Mesothelial cell of epicardium (in vitro differentiated cells): ENCODE measurements at regions not wholly inside any gene's neighbourhood (a gene's known extent, or its start where the extent isn't known, plus 50 kb on each side); places are given as distances from the start of the nearest gene placed in this dataset.

Experiments
- DNase-seq, 2 experiments: peaks; one replicate each; pipeline ENCODE4 v3.0.0; 2021; ENCODE audit warnings: low spot score in 2 of 2; ENCODE audit not compliant: unreplicated experiment in 2 of 2
- H3K27ac Mint-ChIP-seq: 2 replicates; pipeline ENCODE4 v1.8.0; 2021; ENCODE audit warnings: mixed read lengths
- H3K27me3 Mint-ChIP-seq: 2 replicates; pipeline ENCODE4 v1.8.0; 2021; ENCODE audit warnings: low read depth, mixed read lengths
- H3K36me3 Mint-ChIP-seq: 2 replicates; pipeline ENCODE4 v1.8.0; 2021; ENCODE audit warnings: mixed read lengths
- H3K4me1 Mint-ChIP-seq: 2 replicates; pipeline ENCODE4 v1.8.0; 2021; ENCODE audit warnings: mixed read lengths
- H3K4me3 Mint-ChIP-seq: 2 replicates; pipeline ENCODE4 v1.8.0; 2021; ENCODE audit warnings: mild to moderate bottlenecking, moderate library complexity, mixed read lengths
- H3K9me3 Mint-ChIP-seq: 2 replicates; pipeline ENCODE4 v1.8.0; 2021; ENCODE audit warnings: mixed read lengths
- TF ChIP-seq, protein P1 (sequence below): fragments of 200-600 bp; sonication (generic); IDR thresholded peaks from one replicate; pipeline ENCODE4 v1.5.0; 2021; ENCODE audit warnings: antibody characterized with exemption; ENCODE audit not compliant: unreplicated experiment

- Mint-ChIP-seq H3K27me3 (no peaks in the 10 kb centered on the region), H3K4me1 (peaks cover 3% of the 10 kb centered on the region), H3K27ac (no peak overlapping the region), H3K36me3 (peaks cover 2% of the 10 kb centered on the region), H3K4me3 (no peak overlapping the region), H3K9me3 (peaks cover 20% of the 10 kb centered on the region)
- TF ChIP-seq, protein P1, sequence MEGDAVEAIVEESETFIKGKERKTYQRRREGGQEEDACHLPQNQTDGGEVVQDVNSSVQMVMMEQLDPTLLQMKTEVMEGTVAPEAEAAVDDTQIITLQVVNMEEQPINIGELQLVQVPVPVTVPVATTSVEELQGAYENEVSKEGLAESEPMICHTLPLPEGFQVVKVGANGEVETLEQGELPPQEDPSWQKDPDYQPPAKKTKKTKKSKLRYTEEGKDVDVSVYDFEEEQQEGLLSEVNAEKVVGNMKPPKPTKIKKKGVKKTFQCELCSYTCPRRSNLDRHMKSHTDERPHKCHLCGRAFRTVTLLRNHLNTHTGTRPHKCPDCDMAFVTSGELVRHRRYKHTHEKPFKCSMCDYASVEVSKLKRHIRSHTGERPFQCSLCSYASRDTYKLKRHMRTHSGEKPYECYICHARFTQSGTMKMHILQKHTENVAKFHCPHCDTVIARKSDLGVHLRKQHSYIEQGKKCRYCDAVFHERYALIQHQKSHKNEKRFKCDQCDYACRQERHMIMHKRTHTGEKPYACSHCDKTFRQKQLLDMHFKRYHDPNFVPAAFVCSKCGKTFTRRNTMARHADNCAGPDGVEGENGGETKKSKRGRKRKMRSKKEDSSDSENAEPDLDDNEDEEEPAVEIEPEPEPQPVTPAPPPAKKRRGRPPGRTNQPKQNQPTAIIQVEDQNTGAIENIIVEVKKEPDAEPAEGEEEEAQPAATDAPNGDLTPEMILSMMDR, result no peak
- no peak for DNase-seq
These were observed 68.1 kb downstream of the FSCB start for GRCh38 chr14:44438936-44439335.

DNA sequence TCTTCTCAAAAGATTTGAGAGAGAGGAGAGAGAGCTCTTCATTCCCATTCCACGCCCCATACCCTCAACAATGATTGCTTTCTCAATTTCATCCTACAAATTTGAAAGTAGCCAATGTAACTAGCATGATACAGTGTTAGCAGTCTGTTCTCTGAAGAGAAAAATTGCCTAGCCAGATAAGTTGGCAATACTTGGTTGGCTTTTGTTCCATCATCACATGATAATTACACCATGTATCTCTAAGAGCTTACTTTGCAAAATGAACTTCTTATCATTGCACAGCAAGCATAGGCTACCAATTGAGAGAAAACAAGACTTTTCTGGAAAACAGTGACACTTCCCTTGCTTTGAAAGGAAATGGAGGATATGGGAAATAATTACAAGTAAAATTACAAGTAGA lies 68.9 kb downstream of the FSCB start:
- Mint-ChIP-seq H3K9me3 (peaks cover 20% of the 10 kb centered on the region), H3K36me3 (peaks cover 2% of the 10 kb centered on the region), H3K4me1 (peaks cover 5% of the 10 kb centered on the region), H3K4me3 (no peak overlapping the region), H3K27ac (no peak overlapping the region), H3K27me3 (no peaks in the 10 kb centered on the region)
- no peak for DNase-seq
- TF ChIP-seq, protein P1, result no peak

- Mint-ChIP-seq H3K4me1 (peaks cover 17% of the 10 kb centered on the region), H3K27ac (no peak overlapping the region), H3K9me3 (peaks cover 20% of the 10 kb centered on the region), H3K27me3 (no peaks in the 10 kb centered on the region), H3K4me3 (no peak overlapping the region), H3K36me3 (peaks cover 2% of the 10 kb centered on the region)
- TF ChIP-seq, protein P1, result no peak
- no peak for DNase-seq
These were observed 70.6 kb downstream of the FSCB start for GRCh38 chr14:44436458-44436857.

- Mint-ChIP-seq H3K9me3 (peaks cover 38% of the 10 kb centered on the region), H3K36me3 (peaks cover 4% of the 10 kb centered on the region), H3K27ac (no peak overlapping the region), H3K4me3 (no peak overlapping the region), H3K27me3 (no peaks in the 10 kb centered on the region), H3K4me1 (peaks cover 20% of the 10 kb centered on the region)
- TF ChIP-seq, protein P1, result no peak
- DNase-seq, result no peak
These were observed 78.7 kb downstream of the FSCB start for GRCh38 chr14:44428231-44428945.

- H3K27ac Mint-ChIP-seq, result no peak overlapping the region
- no peaks in the 10 kb centered on the region for H3K4me1 Mint-ChIP-seq
- H3K4me3 Mint-ChIP-seq, result no peak overlapping the region
- DNase-seq, result no peak
- H3K36me3 Mint-ChIP-seq, result peaks cover 5% of the 10 kb centered on the region
- H3K9me3 Mint-ChIP-seq, result peaks cover 63% of the 10 kb centered on the region
- no peaks in the 10 kb centered on the region for H3K27me3 Mint-ChIP-seq
- TF ChIP-seq, protein P1, result no peak
These were observed 84.4 kb downstream of the FSCB start for GRCh38 chr14:44422699-44423098.
